Right lobe of liver (tissue), 4 donors: ENCODE measurements at regions not wholly inside any gene's neighbourhood (a gene's known extent, or its start where the extent isn't known, plus 50 kb on each side); places are given as distances from the start of the nearest gene placed in this dataset.

Source experiments
- CTCF ChIP-seq, 4 donors: fragments of 200-600 bp in 3 of 4; fragments of 450-650 bp in 1 of 4; IDR thresholded peaks; one replicate each; pipeline versions ENCODE4 v1.5.1 to v1.8.0; 2016 to 2022; ENCODE audit warnings: antibody characterized with exemption in 4 of 4, mild to moderate bottlenecking in 2 of 4
- POLR2A ChIP-seq: fragments of 450-650 bp; IDR thresholded peaks from one replicate; pipeline ENCODE4 v1.6.1; 2017; ENCODE audit warnings: antibody characterized with exemption, mild to moderate bottlenecking
- donor health status: DM: no; HTN: no; CAD: no.
- donor health status: DM: no; HTN: no; CAD: no.
- donor health status: DM: no; HTN: yes; CAD: no.

GRCh38 chr17:34140006-34140405 is 115.1 kb upstream of the CCL2 start:
- TF ChIP-seq CTCF (IDR thresholded peaks at IDR 0.05) (no peak), POLR2A (no peak)
